ENCODE measurements at regions not wholly inside any gene's neighbourhood (a gene's known extent, or its start where the extent isn't known, plus 50 kb on each side); places are given as distances from the start of the nearest gene placed in this dataset.

DNA sequence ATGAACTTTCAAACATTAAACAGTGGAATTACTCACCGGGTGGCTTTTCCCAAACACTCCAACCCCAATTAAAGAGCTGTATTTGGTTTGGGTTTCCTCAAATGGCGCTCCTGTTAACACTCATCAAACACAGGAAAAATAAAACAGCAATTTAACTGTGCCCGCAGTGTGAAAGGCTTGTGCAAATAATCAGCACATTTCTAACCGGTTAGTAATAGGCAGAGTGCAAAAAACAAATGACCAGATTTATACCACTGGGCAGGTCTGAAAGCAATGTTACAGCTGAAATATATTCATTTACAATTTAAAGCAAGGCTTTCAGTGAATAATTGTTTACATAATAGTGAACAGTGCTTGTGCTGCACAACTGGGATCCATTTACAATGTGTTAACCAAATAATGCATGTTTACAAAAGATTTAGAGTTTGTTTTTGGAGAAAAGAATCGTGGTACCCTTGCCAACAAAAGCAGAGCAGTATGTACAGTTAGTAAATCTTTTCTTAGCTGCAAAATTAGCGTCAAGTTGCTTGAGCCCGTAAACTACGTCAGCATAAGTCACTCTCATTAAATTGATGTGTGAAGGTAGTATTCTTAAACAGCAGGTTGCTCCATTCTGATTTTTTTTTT, 662.9 kb upstream of the ZNF608 start:
- Histone ChIP-seq H3K79me2 (ENCODE audit: low read length) (no peaks in the 10 kb centered on the region), H3K27ac (ENCODE audit: low read length) (no peak overlapping the region), H2AFZ (ENCODE audit: low read length) (no peak overlapping the region), H3K9me2 (replicated peaks; ENCODE audit: insufficient read depth, low read length) (no peaks in the 10 kb centered on the region), H3K4me2 (ENCODE audit: low read depth, low read length, poor library complexity, severe bottlenecking) (no peak overlapping the region), H3K9me3 (ENCODE audit: low read length) (no peaks in the 10 kb centered on the region), H3K4me1 (ENCODE audit: low read length) (no peaks in the 10 kb centered on the region), H3K36me3 (ENCODE audit: insufficient read depth, low read length) (no peaks in the 10 kb centered on the region), H3K27me3 (ENCODE audit: low read length) (no peaks in the 10 kb centered on the region), H3K4me3 (ENCODE audit: low read length) (no peak overlapping the region), H3K9ac (ENCODE audit: low read length) (no peak overlapping the region), H4K20me1 (ENCODE audit: insufficient read depth, low read depth, low read length) (no peaks in the 10 kb centered on the region)
- no peak for DNase-seq

DNA sequence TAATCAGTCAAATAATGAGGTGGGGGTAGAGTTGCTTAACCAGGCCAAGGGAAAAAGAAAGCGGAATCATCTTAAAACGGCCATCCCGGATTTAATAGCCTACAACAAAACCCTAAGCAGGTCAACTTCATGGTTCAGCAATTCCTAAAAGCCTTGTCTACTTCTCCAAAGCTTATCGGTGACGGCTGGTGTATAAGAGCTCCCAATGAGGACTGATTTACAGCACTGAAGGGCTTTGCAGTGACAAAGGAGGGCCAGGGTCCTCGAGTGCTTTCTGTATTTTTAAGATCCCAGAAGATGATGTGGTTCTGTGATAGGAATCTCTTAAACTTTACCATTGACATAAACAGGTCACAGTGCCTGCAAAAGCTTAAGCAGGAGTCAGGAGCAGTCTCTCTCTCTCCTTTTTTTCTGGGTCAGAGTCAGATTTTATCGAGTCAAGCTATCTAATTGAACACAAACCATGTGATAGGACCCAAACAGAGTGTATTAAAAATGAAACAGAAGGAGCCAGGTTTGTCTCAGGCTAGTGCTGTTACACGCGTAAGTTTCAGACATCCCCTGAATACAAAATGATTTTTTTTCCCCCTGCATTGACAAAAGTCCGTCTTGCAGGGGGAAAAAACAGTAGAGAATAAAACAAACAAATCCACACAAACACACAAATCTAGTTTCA, 663.6 kb upstream of the ZNF608 start:
- no peaks in the 10 kb centered on the region for H3K36me3 ChIP-seq (ENCODE audit: insufficient read depth, low read length)
- H3K9ac ChIP-seq (ENCODE audit: low read length) = no peak overlapping the region
- H3K27me3 ChIP-seq (ENCODE audit: low read length) = no peaks in the 10 kb centered on the region
- H2AFZ ChIP-seq (ENCODE audit: low read length) = no peak overlapping the region
- no peaks in the 10 kb centered on the region for H3K4me1 ChIP-seq (ENCODE audit: low read length)
- H3K4me2 ChIP-seq (ENCODE audit: low read depth, low read length, poor library complexity, severe bottlenecking) = no peak overlapping the region
- H3K27ac ChIP-seq (ENCODE audit: low read length) = no peak overlapping the region
- H3K4me3 ChIP-seq (ENCODE audit: low read length) = no peak overlapping the region
- H3K79me2 ChIP-seq (ENCODE audit: low read length) = no peaks in the 10 kb centered on the region
- no peak for DNase-seq
- no peaks in the 10 kb centered on the region for H3K9me3 ChIP-seq (ENCODE audit: low read length)
- H4K20me1 ChIP-seq (ENCODE audit: insufficient read depth, low read depth, low read length) = no peaks in the 10 kb centered on the region
- no peaks in the 10 kb centered on the region for H3K9me2 ChIP-seq (replicated peaks; ENCODE audit: insufficient read depth, low read length)

DNA sequence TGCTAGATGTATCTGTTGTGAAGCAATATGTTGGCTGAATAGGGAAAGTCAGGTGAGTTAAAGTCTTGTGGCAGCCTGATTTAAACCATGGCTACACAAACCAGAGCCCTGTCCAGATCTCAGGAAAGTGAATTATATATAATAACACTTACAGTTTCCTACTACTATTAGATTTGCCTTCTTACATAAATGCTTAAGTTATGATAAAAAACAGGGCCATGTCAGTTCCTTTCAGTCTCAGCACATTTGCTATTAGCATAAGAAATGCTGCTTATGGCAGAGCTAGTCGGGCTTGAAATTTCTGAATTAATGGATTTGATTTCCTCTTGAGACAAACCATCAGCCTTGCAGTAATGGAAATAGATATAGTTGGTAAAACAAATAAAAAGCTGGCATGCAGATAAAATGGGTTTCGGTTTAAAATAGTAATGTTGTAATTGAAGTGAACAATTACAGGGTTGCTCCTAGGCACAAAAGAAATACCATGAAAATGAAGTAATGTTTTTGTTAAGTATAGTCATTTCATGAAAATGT, 664.2 kb upstream of the ZNF608 start:
- no peaks in the 10 kb centered on the region for H3K27me3 ChIP-seq (ENCODE audit: low read length)
- no peak overlapping the region for H3K4me3 ChIP-seq (ENCODE audit: low read length)
- H3K4me1 ChIP-seq (ENCODE audit: low read length) = no peaks in the 10 kb centered on the region
- H3K9ac ChIP-seq (ENCODE audit: low read length) = no peak overlapping the region
- H3K9me2 ChIP-seq (replicated peaks; ENCODE audit: insufficient read depth, low read length) = no peaks in the 10 kb centered on the region
- no peak overlapping the region for H3K27ac ChIP-seq (ENCODE audit: low read length)
- H3K9me3 ChIP-seq (ENCODE audit: low read length) = no peaks in the 10 kb centered on the region
- H3K79me2 ChIP-seq (ENCODE audit: low read length) = no peaks in the 10 kb centered on the region
- H2AFZ ChIP-seq (ENCODE audit: low read length) = no peak overlapping the region
- no peak for DNase-seq
- H4K20me1 ChIP-seq (ENCODE audit: insufficient read depth, low read depth, low read length) = no peaks in the 10 kb centered on the region
- H3K36me3 ChIP-seq (ENCODE audit: insufficient read depth, low read length) = no peaks in the 10 kb centered on the region
- no peak overlapping the region for H3K4me2 ChIP-seq (ENCODE audit: low read depth, low read length, poor library complexity, severe bottlenecking)

DNA sequence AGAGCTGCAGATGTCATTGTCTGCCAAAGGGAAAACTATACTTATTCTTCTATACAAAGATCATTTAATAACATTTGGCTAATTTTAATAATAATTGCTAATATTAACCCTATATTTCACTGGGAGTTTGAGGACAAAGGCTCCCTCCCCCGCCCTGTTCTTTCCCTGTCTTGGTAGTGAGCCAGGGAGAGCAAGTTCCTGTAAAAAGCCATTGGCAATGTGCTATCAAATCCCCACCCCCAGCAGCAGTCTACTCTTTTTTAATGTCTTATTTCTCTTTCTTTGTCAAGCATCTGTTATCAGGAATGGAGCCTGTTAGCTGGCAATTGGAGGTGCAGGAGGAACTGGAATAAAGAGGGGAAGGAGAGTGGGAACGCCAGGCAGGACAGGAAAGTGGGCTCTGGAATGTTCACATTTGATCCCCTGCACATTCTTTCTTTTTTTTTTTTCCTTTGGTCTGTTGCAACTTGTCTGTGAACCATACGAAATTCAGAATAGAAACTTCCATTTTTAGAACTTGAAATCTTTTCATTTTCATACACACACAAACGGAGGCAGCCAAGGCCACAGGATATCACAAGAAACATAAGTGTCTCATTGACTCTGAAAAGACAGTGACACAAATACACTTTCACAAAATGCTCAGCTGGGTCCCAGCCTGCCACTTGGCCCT, 664.8 kb upstream of the ZNF608 start:
- no peak overlapping the region for H2AFZ ChIP-seq (ENCODE audit: low read length)
- H3K36me3 ChIP-seq (ENCODE audit: insufficient read depth, low read length) = no peaks in the 10 kb centered on the region
- H3K79me2 ChIP-seq (ENCODE audit: low read length) = no peaks in the 10 kb centered on the region
- H3K9ac ChIP-seq (ENCODE audit: low read length) = no peak overlapping the region
- no peaks in the 10 kb centered on the region for H3K9me2 ChIP-seq (replicated peaks; ENCODE audit: insufficient read depth, low read length)
- DNase-seq = no peak
- H4K20me1 ChIP-seq (ENCODE audit: insufficient read depth, low read depth, low read length) = no peaks in the 10 kb centered on the region
- H3K4me2 ChIP-seq (ENCODE audit: low read depth, low read length, poor library complexity, severe bottlenecking) = no peak overlapping the region
- no peaks in the 10 kb centered on the region for H3K27me3 ChIP-seq (ENCODE audit: low read length)
- no peak overlapping the region for H3K27ac ChIP-seq (ENCODE audit: low read length)
- no peaks in the 10 kb centered on the region for H3K9me3 ChIP-seq (ENCODE audit: low read length)
- no peak overlapping the region for H3K4me3 ChIP-seq (ENCODE audit: low read length)
- no peaks in the 10 kb centered on the region for H3K4me1 ChIP-seq (ENCODE audit: low read length)

DNA sequence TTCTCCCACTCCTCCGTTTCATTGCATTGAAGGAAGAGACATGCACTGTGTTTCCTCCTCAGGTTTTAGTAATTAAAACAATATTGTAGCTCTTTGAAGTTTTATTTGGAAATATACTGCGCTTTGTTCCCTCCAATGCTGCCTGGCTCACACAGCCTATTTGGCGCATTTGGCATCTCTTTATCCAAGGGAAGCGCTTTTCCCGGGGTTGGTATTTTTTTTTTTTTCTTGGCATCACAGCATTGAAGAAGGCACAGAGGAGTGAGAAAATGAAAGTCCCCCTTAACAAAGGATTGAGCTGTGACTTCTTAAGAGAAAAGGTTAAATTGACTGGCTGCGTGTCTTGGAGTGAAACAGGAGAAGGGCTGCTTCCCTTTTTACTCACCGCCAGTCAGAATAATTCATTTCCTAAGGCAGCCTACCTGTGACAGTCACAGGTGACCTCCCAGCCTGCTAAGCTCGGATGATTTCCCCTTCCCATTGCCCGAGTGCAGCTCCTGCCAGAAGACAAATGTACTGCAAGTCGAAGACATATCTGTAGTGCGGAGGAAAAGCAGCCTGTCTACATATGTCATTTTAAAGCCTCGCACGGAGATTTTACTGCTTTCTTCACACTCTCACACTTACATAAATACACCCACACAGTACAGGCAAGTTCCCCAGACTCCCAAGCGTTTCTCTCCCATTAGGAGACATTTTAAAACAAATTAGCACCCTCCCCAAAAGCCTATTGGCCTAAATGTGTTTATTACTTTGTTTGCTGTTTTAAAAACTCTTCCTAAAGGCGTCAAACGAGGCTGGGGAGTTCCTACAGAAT, 665.5 kb upstream of the ZNF608 start:
- no peak overlapping the region for H3K4me3 ChIP-seq (ENCODE audit: low read length)
- H3K9ac ChIP-seq (ENCODE audit: low read length) = no peak overlapping the region
- no peak overlapping the region for H3K27ac ChIP-seq (ENCODE audit: low read length)
- DNase-seq = no peak
- H3K9me3 ChIP-seq (ENCODE audit: low read length) = no peaks in the 10 kb centered on the region
- H2AFZ ChIP-seq (ENCODE audit: low read length) = no peak overlapping the region
- no peaks in the 10 kb centered on the region for H3K9me2 ChIP-seq (replicated peaks; ENCODE audit: insufficient read depth, low read length)
- H3K4me1 ChIP-seq (ENCODE audit: low read length) = no peaks in the 10 kb centered on the region
- H3K36me3 ChIP-seq (ENCODE audit: insufficient read depth, low read length) = no peaks in the 10 kb centered on the region
- no peaks in the 10 kb centered on the region for H4K20me1 ChIP-seq (ENCODE audit: insufficient read depth, low read depth, low read length)
- H3K27me3 ChIP-seq (ENCODE audit: low read length) = no peaks in the 10 kb centered on the region
- no peaks in the 10 kb centered on the region for H3K79me2 ChIP-seq (ENCODE audit: low read length)
- H3K4me2 ChIP-seq (ENCODE audit: low read depth, low read length, poor library complexity, severe bottlenecking) = no peak overlapping the region

DNA sequence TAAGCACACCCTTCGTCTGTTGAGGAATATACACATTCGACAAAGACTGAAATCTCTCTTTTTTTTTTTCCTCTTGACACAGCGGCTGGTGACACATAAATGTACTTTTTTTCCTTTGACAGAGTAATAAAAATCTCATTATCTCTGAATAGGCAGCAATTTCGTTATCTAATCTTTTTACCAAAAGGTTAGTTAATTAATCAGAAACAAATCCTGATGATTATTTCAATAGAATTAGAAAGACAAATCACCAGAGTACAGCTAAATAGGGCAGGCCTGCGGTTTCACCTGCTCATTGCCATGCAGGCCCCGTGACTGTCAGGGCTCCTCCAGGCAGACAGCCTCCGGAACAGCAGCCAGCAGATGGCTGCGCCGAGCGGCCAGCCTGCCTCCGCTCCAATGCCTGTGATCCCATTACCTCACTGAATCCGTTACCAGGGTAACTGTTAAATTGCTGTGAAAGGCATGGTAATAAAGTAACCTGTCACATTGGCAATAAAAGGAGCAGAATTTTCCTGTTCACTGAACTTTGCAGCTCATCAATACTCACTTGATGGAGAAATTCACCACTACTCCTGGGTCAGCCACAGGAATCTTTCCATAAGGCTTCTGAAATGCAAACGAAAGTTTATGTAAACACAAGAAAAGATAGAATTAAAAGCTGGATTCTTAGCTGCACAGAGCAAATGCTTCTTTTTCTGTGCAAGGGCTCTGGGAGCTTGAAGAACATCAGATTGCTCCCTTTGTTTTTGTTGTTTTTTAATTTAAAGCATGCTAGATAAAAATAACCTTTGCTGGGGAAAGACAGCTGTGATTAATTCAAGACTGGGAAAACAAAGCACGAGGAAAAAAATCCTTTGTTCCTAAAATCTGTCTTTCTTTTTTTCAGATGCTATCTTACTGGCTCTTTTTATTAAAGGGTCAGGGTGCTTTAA, 666.4 kb upstream of the ZNF608 start:
- H3K4me2 ChIP-seq (ENCODE audit: low read depth, low read length, poor library complexity, severe bottlenecking) = no peak overlapping the region
- no peaks in the 10 kb centered on the region for H3K9me2 ChIP-seq (replicated peaks; ENCODE audit: insufficient read depth, low read length)
- H3K36me3 ChIP-seq (ENCODE audit: insufficient read depth, low read length) = no peaks in the 10 kb centered on the region
- no peaks in the 10 kb centered on the region for H3K9me3 ChIP-seq (ENCODE audit: low read length)
- no peak overlapping the region for H2AFZ ChIP-seq (ENCODE audit: low read length)
- no peaks in the 10 kb centered on the region for H3K79me2 ChIP-seq (ENCODE audit: low read length)
- peak; percentile 43 for DNase-seq
- no peaks in the 10 kb centered on the region for H3K27me3 ChIP-seq (ENCODE audit: low read length)
- H3K4me3 ChIP-seq (ENCODE audit: low read length) = no peak overlapping the region
- H3K9ac ChIP-seq (ENCODE audit: low read length) = no peak overlapping the region
- H3K27ac ChIP-seq (ENCODE audit: low read length) = no peak overlapping the region
- no peaks in the 10 kb centered on the region for H4K20me1 ChIP-seq (ENCODE audit: insufficient read depth, low read depth, low read length)
- no peaks in the 10 kb centered on the region for H3K4me1 ChIP-seq (ENCODE audit: low read length)

DNA sequence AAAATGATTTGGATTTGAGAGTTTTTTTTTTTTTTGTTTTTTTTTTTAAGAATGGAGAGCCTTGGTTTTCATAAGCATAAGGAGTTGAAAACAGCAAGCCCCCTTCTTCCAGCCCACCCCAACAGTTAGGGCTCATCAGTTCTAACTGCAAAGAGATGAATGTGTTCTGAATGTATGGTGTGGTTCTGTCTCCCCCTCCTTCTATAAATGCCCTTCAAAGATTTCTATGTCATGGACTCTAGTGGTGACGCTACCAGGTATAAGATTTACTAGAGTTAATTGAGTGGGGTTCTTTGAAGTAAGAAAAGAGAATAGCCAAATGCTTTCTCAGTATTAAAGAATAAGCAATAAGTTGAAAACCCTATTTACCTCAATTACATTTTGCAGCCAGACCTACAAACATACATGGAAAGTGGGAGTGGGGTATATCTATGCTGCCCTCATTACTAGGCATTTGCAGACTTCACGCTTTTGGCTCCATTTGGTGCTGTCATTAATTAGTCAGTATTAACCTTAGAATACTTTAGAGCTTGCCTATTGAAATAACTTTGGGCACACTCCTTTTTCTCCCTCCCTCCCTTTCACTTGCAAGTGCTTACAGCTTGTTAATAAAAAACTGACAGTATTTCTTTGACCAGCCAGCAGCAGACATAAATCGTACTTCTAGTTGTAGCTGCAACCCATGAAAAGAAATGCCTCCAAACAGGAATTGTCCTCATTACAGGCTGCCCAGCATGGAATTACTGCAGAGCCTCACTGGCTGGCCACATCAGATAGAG, 667.2 kb upstream of the ZNF608 start:
- H3K36me3 ChIP-seq (ENCODE audit: insufficient read depth, low read length) = no peaks in the 10 kb centered on the region
- H3K4me1 ChIP-seq (ENCODE audit: low read length) = no peaks in the 10 kb centered on the region
- no peaks in the 10 kb centered on the region for H3K27me3 ChIP-seq (ENCODE audit: low read length)
- no peak overlapping the region for H2AFZ ChIP-seq (ENCODE audit: low read length)
- H3K4me3 ChIP-seq (ENCODE audit: low read length) = no peak overlapping the region
- no peaks in the 10 kb centered on the region for H3K9me3 ChIP-seq (ENCODE audit: low read length)
- no peaks in the 10 kb centered on the region for H4K20me1 ChIP-seq (ENCODE audit: insufficient read depth, low read depth, low read length)
- no peak overlapping the region for H3K4me2 ChIP-seq (ENCODE audit: low read depth, low read length, poor library complexity, severe bottlenecking)
- H3K9ac ChIP-seq (ENCODE audit: low read length) = no peak overlapping the region
- no peak for DNase-seq
- no peaks in the 10 kb centered on the region for H3K79me2 ChIP-seq (ENCODE audit: low read length)
- H3K27ac ChIP-seq (ENCODE audit: low read length) = no peak overlapping the region
- H3K9me2 ChIP-seq (replicated peaks; ENCODE audit: insufficient read depth, low read length) = no peaks in the 10 kb centered on the region

All from Karpas-422 (cell line).